ENCODE measurements at regions not wholly inside any gene's neighbourhood (a gene's known extent, or its start where the extent isn't known, plus 50 kb on each side); places are given as distances from the start of the nearest gene placed in this dataset.

- no peak for DNase-seq (ENCODE audit: low spot score in 2 of 2)
- intact Hi-C loops (cut with DNase I; ENCODE audit: low total_unique reads): no loop called here
- no peak overlapping the region for H3K4me3 ChIP-seq (ENCODE audit: low read depth, poor library complexity, severe bottlenecking)
- TF ChIP-seq POLR2A (IDR thresholded peaks at IDR 0.05): no peak
- TF ChIP-seq, protein P1, sequence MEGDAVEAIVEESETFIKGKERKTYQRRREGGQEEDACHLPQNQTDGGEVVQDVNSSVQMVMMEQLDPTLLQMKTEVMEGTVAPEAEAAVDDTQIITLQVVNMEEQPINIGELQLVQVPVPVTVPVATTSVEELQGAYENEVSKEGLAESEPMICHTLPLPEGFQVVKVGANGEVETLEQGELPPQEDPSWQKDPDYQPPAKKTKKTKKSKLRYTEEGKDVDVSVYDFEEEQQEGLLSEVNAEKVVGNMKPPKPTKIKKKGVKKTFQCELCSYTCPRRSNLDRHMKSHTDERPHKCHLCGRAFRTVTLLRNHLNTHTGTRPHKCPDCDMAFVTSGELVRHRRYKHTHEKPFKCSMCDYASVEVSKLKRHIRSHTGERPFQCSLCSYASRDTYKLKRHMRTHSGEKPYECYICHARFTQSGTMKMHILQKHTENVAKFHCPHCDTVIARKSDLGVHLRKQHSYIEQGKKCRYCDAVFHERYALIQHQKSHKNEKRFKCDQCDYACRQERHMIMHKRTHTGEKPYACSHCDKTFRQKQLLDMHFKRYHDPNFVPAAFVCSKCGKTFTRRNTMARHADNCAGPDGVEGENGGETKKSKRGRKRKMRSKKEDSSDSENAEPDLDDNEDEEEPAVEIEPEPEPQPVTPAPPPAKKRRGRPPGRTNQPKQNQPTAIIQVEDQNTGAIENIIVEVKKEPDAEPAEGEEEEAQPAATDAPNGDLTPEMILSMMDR (IDR thresholded peaks at IDR 0.05): no peak
These were observed 981.4 kb downstream of the TMEM182 start for GRCh38 chr2:103743195-103743594.

DNA sequence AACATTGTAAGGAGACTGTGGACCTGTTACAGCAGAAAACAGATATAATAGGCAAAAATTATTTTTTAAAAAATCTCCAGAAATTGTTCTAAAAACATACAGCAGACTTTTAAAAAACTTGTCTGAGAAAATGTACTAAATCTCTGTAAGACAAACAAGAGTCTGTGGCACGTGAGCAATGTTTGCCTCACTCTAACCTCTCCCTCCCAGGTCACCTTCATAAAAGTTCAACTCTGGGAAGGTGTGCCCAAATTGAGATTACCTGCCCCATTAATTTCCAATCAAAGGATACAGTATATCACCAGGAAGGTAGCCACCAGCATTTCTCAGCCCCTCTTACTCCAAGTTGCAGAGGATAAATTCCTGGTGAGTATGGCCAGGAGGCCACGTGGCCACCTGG is 992.7 kb downstream of the TMEM182 start:
- TF ChIP-seq, protein P1 (IDR thresholded peaks at IDR 0.05): no peak
- WGBS, 2 donors: 79 to 85% methylated on average over 2 of the region's 2 CpGs
- no peak for DNase-seq (ENCODE audit: low spot score in 2 of 2)
- intact Hi-C loops (cut with DNase I; ENCODE audit: low total_unique reads): no loop called here
- no peak overlapping the region for H3K4me3 ChIP-seq (ENCODE audit: low read depth, poor library complexity, severe bottlenecking)

DNA sequence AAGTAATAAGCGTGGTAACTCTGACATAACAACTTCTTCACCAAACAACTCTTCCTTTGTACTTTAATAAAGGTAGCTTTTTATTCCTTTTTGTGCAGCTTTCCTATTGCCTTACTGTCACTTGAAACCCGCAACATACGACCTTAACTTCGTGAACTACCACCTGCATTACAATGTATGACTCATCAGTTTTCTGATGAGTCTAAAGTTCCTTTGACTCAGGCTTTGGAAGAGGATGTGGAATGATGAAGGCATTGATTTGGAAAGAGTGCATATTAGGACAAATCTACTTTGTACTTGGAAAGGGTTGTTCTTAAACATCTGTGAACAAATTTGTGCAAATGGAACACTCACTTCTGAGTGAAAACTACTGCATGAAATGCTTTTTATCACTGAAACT is 1012.1 kb downstream of the TMEM182 start:
- intact Hi-C loops (cut with DNase I; ENCODE audit: low total_unique reads): no loop called here
- WGBS, 2 donors: 78 to 80% methylated on average over 4 of the region's 4 CpGs
- no peak overlapping the region for H3K4me3 ChIP-seq (ENCODE audit: low read depth, poor library complexity, severe bottlenecking)
- no peak for TF ChIP-seq POLR2A (IDR thresholded peaks at IDR 0.05)
- TF ChIP-seq, protein P1 (IDR thresholded peaks at IDR 0.05): no peak
- no peak for DNase-seq (ENCODE audit: low spot score in 2 of 2)

DNA sequence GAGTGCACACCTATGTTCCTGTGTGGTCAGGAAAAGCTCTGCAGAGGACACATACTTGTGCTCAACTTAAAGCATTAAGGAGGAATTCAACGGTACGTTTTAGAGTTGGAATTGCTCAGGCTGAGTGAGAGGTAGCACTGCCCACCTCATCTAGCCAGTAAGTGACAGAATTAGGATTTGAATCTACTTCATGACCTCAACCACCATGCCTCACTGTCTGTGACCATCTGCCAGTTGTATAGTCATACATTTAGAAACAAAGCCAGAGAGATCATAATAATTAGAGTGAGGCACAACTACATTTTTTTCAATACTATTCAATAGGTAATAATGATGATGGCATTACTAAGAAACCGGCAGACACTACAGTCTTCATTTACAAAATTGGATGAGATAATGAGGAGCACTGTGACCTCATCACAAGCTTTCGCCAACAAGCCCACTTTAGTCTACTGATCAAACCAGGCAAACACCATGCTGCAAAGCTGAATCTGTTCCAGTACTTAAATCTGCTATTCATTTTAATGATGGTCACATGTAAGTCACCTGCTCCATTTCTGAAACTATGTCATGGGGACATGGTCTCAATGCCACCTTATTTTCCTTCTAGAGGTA is 1018.4 kb downstream of the TMEM182 start:
- intact Hi-C loops (cut with DNase I; ENCODE audit: low total_unique reads): no loop called here

GRCh38 chr2:103781313-103781712 is 1019.5 kb downstream of the TMEM182 start:
- TF ChIP-seq, protein P1 (IDR thresholded peaks at IDR 0.05): no peak
- no peak overlapping the region for H3K4me3 ChIP-seq (ENCODE audit: low read depth, poor library complexity, severe bottlenecking)
- DNase-seq (ENCODE audit: low spot score in 2 of 2): no peak
- 83 to 91% methylated on average over 2 of the region's 2 CpGs for WGBS, 2 donors
- intact Hi-C loops (cut with DNase I; ENCODE audit: low total_unique reads): no loop called here

More for the DNA sequence above, 1018.4 kb downstream of the TMEM182 start:
- no peak overlapping the region for H3K4me3 ChIP-seq (ENCODE audit: low read depth, poor library complexity, severe bottlenecking)
- 80 to 81% methylated on average over 4 of the region's 4 CpGs for WGBS, 2 donors
- DNase-seq (ENCODE audit: low spot score in 2 of 2): no peak
- no peak for TF ChIP-seq POLR2A (IDR thresholded peaks at IDR 0.05)
- TF ChIP-seq, protein P1 (IDR thresholded peaks at IDR 0.05): no peak

DNA sequence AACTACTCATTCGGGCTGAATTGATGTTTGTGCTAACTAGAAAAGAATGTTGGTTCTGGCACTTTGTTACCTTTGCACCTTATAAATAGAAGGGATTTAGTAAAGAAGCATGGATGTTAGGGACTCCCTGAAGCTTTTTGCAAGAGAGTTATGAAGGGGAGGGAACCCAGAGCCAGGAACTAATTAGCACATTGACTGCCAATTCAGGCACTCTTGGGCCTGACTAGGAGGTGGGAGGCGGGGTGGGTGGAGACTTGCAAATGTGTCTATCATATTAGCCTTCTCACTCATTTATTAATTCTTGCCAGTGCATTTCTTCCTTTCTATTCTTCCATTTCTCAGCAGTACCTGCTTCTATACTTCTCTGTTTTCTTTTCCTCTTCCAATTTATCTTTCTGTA is 1022.4 kb downstream of the TMEM182 start:
- intact Hi-C loops (cut with DNase I; ENCODE audit: low total_unique reads): no loop called here
- DNase-seq (ENCODE audit: low spot score in 2 of 2): no peak
- 53% methylated on average over 2 of the region's 2 CpGs for WGBS, 2 donors
- no peak overlapping the region for H3K4me3 ChIP-seq (ENCODE audit: low read depth, poor library complexity, severe bottlenecking)
- TF ChIP-seq, protein P1 (IDR thresholded peaks at IDR 0.05): no peak
- no peak for TF ChIP-seq POLR2A (IDR thresholded peaks at IDR 0.05)

Measured in lower leg skin (tissue), 4 donors.